ENCODE measurements at regions not wholly inside any gene's neighbourhood (a gene's known extent, or its start where the extent isn't known, plus 50 kb on each side); places are given as distances from the start of the nearest gene placed in this dataset.

DNA sequence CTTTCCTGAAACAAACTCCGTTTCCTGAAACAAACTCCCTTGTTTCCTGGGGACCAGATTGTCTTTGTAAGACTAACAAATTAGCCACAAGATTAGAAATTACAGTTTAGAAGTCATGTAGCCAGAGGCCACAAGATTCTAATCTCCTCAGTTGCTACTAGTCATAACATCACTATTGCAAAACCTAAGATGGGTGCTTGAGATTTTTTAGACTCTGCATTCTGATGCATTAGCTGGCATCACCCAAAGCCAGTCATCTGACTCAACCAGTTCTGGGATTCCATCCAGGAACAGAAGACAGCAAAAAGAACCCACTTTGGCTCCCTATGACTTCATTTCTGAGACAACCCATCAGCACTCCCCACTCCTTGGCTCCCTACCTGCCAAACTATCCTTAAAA lies 367.9 kb upstream of the MBL2 start:
- DNase-seq: peak; percentile 64

DNA sequence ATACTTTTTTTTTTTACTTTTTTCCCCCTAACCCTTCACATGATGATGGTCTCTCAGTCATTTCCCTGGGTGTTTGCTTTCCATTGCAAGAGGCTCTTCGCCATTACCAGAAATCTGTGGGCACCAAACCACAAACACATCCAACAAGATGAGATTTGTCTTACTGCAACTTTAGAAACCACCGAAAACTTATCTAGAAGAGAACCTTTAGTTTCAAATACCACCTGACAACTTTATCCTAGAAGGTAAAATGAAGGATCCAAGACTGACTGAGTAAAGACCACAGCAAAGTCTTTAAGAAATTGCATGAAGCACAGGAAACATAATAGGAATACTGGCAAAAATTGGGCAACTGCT lies 363.3 kb upstream of the MBL2 start:
- no peak for DNase-seq

DNA sequence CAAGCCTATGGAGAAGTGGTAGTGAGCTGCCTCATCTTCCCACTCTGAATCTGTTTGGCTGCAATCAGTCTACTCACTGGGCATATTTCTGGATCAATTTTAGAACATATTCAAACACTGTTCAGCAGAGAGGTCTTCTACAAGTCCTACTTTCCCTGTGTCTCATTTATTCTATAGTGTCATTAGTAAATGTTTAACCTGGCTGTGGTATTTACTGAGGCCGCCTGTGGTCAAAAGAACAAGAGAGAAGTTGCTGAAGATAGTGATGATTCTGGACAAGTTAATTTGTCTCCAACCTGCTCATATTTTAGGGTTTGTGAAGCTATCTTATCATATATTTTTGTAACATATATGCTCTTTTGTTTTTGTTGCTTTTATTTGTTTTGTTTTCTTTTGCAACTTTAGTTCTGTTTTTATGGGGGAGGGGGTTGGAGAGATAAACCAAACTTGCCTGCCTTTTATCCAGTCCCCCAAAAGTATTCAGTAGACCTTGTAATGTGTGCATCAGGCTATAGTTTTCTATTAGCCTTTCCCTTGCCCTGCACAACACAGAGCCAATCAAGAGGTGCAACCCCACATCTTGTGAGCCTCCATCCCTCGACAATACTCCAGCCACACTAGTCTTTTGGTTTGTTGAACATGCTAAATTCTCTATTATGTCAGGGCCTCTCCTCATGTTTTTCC lies 362.8 kb upstream of the MBL2 start:
- no peak for DNase-seq

DNA sequence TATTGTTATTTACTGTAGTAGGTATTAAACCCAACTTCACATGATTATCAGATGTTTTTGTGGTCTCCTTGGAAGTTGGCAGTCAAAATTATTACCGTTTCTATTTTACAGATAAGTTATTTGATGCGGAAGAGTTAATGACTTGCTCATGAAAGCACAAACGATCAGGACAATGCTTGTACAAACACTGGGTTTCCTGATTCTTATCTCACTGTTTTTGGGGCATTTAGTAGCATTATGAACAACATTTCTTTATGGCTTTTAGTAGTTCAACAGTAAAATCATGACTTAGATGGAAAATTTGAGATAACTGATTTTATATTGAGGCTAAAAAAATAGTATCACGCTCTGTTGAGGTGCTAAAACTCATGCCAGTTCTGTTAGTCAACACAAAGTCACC lies 361.5 kb upstream of the MBL2 start:
- DNase-seq: no peak

DNA sequence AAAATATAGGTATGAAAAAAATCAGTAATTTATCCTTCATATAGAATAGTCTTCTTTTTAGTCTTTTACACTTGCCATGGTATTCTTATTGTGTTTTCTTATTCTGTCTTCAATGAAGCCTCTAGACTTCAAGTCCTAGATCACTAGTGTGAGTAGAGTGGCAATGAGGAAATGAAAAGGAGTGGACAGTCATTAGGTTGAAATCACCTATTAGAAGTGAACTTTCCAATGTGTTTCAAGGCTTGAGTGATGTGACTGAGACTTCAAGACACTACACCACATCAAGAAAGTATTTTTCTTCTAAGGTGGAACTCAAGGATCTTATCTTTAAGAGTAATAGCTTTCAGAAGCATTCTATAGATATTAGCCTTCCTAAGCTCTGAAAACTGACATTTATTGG lies 357.8 kb upstream of the MBL2 start:
- DNase-seq: no peak

DNA sequence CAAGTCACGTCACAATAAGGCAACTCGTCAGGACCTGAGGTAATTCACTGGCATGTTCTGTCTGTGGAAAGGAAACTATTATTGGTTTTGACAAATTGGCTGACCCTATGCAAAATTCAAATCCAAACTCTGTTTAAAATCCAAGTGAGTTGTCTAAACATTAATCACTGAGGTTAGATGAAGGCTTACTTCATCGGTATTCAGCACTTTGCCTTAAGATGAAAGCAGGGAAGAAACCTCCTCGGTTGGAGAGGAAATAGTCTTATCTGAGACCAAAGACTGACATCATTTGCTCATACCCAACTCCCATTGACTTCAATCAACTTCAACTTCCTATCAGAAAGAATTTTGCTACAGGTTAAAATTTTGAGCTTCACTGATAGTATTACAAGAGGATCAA lies 355.1 kb upstream of the MBL2 start:
- no peak for DNase-seq

DNA sequence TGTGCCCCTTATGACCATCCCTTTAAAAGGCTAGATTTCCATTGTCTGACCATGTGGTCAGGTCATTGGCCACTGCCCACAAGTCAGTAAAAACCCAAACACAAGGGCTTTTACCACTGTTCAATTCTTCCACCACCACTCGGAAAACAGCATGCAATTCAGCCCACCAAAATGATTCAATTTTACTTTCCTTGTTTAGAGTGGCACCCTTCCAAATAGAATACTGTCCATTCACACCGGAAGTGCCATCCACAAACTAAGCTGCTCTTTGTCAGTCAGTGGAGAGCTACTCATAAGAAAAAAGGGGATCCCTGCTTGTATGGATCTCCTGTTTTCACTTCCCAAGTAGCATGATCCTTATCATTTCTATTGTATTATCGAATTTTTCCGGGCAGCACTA lies 350.7 kb upstream of the MBL2 start:
- no peak for DNase-seq

DNA sequence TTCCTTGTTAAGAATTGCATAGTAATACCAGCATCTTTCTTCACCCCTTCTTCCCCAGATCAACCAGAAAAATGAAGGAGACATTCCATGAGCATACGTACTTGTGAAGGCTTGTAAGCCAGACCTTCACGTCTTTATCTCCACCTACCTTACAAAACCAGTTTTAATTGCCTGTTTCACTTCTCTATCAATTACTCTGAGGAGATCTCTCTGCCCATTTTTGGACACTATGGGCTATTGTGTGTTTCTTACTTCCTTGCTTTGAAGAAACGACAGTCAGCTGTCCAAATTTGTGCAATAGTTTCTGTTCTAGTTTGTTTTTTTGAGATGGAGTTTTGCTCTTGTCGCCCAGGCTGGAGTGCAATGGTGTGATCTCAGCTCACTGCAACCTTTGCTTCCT lies 349.7 kb upstream of the MBL2 start:
- no peak for DNase-seq

DNA sequence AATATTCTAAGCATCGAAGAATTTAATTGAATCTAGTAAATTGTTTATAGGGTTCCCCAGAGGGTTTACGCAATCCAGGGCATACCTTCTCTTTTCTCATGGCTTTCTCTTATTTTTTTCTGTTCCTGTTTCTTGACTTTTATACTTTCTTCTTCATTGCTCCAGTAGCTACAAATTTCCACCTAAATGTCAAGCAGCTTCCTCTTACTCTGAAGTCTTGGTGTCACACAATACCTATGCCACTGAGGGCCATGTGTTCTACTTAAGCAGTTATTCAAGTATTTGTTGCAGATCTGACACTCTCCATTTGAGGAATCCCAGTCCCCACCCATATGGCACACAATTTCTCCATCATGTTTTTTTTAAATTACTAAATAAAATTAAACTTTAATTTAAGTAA lies 343.1 kb upstream of the MBL2 start:
- no peak for DNase-seq

DNA sequence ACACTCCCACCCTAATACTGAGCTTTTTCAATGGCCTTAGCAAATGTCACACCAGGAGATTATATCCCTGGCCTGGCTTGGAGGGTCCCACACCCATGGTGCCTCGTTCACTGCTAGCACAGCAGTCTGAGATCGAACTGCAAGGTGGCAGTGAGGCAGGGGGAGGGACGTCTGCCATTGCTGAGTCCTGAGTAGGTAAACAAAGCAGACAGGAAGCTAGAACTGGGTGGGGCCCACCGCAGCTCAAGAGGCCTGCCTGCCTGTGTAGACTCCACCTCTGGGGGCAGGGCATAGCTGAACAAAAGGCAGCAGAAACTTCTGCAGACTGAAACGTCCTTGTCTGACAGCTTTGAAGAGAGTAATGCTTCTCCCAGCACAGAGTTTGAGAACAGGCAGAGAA lies 338.9 kb upstream of the MBL2 start:
- no peak for DNase-seq

DNA sequence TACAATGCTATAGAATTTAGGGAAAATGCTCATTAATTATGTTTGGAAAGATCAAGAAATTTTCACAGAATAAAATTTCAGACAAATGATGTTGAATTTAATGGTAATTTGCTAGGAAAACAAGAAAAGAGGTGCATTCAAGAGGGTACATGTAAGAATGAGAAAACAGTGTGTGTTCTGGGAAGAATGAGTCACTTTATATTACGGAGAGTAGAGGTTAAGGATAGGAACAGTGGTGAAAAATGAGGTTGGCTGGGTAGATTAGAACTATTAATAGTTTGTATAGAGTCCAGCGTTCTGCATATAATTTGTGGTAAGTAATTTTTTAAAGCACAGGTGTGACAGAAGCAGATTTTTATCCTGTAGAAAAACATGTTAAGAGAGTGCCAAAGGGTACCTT lies 336.7 kb upstream of the MBL2 start:
- DNase-seq: no peak

DNA sequence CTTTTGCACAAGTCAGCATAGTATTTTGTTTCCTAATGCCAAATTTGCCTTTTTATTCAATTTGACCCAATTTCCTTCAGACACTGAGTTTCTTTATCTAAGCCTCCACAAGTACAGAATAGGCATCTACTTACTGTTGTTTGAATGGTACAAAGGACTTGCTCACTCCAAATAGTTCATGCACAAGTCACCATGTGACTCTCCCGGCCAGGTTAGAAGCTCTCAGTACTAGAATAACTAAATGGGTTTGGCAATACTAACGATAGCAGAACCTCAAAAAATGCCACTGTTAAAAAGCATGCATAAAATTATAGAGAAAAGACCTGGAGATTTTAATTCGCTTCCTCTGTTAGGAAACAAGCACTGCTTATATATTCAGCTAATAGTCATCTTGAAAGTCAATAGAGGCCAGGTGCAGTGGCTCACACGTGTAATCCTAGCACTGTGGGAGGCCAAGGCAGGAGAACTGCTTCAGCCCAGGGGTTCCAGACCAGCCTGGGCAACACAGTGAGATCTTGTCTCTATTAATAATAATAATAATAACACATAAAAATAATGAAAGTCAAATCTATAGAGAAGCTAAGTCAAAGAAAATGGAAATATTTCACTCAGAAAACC lies 335.8 kb upstream of the MBL2 start:
- no peak for DNase-seq

DNA sequence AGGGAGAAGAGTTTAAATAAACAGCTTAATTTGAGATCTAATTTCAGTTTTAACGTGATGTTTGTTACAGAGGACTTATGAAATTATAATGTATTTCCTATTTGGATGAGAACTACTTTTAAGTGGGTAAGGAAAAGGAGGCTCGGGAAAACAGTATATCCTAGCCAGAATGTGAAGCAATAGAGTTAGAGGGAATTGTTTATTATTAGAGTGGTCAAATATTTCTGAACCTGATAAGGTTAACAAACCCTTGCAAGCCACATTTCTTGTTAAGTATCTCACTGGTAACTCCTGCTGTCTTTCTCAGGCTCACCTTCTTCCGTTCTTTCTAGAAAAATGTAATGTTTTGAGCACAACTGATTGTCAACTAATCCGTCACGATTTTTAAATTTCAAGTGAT lies 335.1 kb upstream of the MBL2 start:
- DNase-seq: no peak

DNA sequence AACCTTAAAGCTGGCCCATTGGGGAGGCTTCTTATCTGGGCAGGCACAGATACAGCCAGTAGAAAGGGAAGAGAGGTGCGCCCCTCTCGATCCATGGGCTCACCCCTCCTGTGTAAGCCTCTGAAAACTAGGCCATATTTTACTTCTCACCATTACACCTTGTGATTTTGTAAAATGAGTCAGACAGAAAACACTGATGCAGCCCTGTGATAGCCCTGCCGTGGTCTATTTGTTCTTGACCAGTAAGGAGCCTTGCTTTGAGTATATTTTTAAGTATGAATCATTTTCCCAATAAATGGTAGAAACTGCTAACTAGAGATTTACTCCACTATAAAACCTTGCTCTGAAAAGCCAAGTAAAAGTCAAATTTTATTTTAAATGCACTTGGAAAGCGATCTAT lies 329.8 kb upstream of the MBL2 start:
- no peak for DNase-seq

DNA sequence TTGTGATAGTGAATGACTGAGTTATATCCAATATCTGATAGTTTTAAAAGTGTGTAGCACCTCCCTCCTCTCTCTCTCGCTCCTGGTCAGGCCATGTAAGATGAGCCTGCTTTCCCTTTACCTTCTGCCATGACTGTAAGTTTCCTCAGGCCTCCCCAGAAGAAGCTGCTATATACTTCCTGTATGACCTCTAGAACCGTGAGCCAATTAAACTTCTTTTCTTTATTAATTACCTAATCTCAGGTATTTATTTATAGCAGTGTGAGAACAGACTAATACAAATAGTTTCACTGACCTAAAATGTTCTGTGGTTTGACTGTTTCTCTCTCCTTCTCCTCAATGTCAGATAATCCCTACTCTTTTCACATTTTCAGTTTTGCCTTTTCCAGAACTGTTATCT lies 321.3 kb upstream of the MBL2 start:
- no peak for DNase-seq

DNA sequence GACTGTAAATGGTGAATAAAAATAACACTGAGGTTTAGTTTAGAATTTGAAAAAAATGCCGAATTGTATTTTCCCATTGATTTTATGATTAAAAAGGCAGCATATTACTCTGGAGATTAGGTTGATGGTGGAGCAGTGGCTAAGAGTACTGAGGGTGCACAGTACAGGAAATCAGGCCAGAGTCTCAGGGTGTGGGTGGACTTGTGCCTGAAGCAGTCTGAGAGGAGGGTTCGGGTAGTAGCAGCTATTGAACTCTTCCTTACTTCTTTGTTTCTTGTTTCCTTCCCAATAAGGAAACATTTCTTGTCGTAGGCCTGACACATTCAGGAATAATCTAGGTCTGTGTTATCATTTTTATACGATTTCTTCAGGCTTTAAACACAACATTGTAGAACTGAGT lies 319.0 kb upstream of the MBL2 start:
- DNase-seq: no peak

DNA sequence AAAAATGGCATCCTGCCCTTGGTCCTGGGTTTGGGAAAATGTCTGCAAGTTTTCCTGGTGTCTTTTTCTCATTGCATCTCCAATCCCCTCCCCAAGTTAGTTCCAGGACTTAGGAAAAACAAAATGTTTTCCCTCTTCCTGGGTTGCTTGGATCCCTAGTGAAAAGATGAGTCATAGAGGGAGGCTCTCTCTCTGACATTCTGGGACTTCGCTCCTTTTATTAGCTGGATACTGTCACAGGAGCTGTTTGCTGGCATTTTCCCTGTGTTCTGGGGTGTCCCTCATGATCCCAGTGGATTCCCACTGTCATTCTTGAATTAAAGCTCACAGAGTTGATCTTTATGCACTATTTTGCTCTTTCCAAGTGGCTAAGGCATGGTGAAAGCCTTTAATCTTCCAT lies 316.4 kb upstream of the MBL2 start:
- DNase-seq: no peak

DNA sequence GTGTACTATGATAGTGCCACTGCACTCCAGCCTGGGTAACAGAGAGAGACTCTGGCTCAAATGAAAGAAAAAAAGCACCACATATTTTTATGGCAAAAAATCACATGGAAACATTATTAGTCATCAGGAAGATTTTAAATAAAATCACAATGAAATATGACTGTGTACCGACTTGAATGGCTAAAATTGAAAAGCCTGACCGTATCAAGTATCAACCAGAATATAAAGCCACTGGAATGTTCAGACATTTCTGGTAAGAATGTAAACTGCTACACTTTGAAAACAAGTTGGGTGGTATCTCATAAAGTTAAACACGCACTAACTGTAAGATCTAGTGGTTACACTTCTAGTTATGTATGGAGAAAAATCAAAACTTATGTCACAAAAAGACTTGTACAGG lies 306.7 kb upstream of the MBL2 start:
- no peak for DNase-seq

DNA sequence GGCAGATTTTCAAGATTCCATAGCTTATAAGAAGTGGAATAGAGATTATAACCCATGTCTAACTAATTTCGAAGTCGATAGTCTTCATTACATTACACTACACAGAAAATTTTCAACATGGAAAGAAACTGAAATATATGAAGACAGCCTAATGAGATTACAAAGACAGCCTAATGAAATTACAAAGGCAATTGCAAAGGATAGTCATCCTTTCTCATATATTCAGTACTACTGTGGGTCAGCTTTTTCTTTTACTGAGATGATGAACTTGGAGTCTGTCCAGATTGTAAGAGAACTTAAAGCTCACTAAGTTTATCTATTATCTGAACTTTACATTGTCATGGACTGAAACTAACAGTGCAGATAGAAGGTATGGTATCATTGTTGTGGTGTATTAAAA lies 304.4 kb upstream of the MBL2 start:
- no peak for DNase-seq

DNA sequence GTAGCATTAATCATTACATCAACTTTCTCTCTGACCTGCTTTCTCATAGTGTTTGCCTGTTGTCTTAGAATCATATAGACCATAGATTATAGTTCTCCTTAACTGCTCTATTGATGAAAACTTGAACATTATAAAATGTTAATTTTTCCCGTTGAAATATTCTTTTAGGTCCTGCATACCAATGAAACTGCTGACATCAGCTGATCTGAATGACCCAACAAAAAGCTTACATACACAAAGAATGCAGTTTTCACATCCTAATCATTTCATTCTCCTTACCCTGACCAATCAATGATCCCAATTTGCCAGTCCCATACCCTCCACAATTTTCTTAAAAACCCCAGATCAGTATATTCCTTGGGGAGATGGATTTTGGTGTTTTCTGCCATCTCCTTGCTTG lies 302.9 kb upstream of the MBL2 start:
- no peak for DNase-seq

DNA sequence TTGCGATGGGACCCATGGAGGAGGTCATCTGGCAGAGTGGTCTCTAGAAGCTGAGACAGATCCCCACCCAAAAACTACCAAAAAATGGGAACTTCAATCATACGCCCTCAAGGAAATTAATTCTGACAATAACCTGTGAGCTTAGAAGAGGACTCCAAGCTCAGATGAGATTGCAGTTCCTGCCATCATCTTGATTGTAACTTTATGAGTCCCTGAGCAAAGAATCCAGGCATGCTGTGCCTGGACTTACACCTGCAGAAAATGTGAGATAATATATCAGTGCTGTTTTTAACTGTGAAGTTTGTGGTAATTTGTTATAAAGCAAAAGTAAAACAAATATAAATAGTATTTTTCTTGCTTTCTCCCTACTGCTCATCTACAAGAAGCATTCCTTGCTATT lies 299.6 kb upstream of the MBL2 start:
- no peak for DNase-seq

DNA sequence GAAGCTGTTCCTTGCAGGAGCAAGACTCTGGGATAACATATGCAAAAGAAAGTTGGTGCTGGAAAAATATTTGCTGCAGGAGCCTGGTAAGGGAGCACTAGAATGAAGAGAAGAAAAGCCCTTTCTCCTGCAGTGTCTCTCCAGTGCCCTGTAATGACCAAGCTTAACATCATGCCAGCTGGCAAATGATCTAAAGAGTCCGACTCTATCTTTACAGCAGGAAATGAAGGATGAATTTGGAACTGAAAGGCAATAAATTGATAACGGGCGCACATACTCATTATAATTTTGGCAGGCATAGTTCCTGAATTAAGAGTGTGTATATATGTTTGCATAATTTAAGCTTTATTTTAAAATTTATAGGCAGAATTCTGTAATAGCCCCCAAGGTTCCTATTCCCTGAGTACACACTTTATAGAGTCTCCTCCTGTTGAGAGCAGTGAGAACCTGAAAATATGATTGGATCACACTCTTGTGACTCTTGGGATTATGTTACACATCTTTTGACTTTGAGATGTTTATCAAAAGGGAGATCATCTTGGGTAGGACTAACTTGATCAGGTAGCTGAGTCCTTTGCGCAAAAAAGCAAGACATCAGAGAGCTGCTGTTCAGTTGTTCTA lies 299.0 kb upstream of the MBL2 start:
- no peak for DNase-seq

DNA sequence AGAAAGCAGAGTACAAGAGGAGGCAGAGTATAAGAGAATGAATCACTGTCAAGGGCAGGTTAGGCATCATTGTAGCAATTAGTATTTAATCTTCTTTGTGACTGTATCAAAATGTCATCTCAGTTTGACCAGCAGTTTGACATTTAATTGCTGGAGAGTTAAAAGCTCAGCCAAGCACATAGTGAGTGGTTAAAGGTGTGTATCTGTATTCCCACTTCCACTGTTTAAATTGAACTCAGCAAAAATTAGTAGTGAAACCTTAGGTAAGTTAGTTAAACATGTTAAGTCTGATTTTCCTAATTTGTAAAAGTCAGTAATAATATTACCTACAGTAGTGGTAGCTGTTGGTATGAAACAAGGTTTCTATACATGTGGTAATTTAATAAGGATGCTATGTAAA lies 296.4 kb upstream of the MBL2 start:
- no peak for DNase-seq

DNA sequence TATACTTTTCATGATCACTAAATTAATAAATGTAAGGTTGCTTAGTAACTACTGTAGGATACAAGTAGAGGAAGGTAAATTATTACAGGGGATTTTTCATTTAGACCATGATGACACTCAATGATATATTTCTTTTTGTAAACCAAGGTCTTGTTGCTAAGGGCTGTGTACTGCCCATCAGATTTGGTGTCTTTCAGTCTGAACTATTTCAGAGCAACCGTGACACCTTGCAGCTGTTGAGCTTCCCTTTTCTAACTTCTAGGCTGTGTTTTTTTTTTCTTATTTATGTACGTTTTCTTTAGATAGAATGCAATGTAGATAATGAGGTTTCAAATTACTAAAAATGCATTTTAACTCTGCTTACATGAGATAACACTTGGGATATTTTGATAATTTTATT lies 292.0 kb upstream of the MBL2 start:
- DNase-seq: no peak

DNA sequence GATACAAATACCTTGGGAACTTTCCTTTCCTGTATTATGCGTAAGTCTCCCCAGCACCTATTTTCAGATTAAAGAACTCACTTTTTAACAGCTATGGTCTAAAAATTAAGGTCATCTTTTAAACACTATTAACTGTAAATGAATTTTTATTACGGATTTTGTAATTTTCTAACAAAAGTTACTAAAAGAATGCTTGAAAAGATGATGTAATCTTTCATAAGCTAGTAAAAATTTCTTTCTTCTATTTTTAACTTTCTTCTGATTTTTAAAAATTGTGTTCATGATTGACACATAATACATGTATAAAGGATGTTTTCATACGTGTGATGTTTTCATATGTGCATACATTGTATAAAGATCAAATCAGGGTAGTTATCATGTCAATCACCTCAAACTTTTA lies 291.2 kb upstream of the MBL2 start:
- DNase-seq: no peak

All from islet precursor cell (in vitro differentiated cells).